ENCODE measurements at regions not wholly inside any gene's neighbourhood (a gene's known extent, or its start where the extent isn't known, plus 50 kb on each side); places are given as distances from the start of the nearest gene placed in this dataset.

DNA sequence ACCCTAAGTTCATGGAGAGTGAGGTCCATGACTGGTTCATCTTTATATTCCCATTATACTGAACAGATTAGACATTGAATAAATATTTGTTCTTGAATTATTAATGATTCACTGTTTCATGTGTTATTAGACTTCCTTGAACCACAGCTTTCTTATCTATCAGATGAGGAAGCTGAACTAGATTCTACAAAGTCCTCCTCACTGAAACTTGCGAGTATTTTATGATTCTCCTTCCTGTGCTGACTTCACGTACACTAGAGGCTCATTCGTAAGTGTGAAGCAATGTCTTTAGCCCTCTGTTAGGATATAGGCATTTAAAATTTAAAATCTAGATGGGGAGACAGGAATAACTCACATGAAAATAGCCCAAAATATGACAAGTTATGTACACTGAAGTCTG lies 95.6 kb upstream of the IRF2BP2 start:
- H3K27me3 ChIP-seq (ENCODE audit: insufficient read depth, low read depth, low read length): no peaks in the 10 kb centered on the region
- H3F3A ChIP-seq (ENCODE audit: insufficient read depth, low read length, poor library complexity, severe bottlenecking): no peaks in the 10 kb centered on the region
- no peak overlapping the region for H3K27ac ChIP-seq (ENCODE audit: low read length)
- H3K4me3 ChIP-seq (ENCODE audit: low read length): no peak overlapping the region
- no peaks in the 10 kb centered on the region for H3K79me2 ChIP-seq (replicated peaks; ENCODE audit: insufficient read depth, low read length)
- H3K9me2 ChIP-seq (ENCODE audit: insufficient read depth, low read length): no peaks in the 10 kb centered on the region
- TF ChIP-seq SMC3 (conservative IDR thresholded peaks at IDR 0.05; ENCODE audit: poor library complexity) (no peak), TAF1 (IDR thresholded peaks at IDR 0.05; ENCODE audit: low read depth) (no peak)
- TF ChIP-seq, protein P1, sequence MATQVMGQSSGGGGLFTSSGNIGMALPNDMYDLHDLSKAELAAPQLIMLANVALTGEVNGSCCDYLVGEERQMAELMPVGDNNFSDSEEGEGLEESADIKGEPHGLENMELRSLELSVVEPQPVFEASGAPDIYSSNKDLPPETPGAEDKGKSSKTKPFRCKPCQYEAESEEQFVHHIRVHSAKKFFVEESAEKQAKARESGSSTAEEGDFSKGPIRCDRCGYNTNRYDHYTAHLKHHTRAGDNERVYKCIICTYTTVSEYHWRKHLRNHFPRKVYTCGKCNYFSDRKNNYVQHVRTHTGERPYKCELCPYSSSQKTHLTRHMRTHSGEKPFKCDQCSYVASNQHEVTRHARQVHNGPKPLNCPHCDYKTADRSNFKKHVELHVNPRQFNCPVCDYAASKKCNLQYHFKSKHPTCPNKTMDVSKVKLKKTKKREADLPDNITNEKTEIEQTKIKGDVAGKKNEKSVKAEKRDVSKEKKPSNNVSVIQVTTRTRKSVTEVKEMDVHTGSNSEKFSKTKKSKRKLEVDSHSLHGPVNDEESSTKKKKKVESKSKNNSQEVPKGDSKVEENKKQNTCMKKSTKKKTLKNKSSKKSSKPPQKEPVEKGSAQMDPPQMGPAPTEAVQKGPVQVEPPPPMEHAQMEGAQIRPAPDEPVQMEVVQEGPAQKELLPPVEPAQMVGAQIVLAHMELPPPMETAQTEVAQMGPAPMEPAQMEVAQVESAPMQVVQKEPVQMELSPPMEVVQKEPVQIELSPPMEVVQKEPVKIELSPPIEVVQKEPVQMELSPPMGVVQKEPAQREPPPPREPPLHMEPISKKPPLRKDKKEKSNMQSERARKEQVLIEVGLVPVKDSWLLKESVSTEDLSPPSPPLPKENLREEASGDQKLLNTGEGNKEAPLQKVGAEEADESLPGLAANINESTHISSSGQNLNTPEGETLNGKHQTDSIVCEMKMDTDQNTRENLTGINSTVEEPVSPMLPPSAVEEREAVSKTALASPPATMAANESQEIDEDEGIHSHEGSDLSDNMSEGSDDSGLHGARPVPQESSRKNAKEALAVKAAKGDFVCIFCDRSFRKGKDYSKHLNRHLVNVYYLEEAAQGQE (IDR thresholded peaks at IDR 0.05; ENCODE audit: borderline replicate concordance): no peak
- TF ChIP-seq, protein P2, sequence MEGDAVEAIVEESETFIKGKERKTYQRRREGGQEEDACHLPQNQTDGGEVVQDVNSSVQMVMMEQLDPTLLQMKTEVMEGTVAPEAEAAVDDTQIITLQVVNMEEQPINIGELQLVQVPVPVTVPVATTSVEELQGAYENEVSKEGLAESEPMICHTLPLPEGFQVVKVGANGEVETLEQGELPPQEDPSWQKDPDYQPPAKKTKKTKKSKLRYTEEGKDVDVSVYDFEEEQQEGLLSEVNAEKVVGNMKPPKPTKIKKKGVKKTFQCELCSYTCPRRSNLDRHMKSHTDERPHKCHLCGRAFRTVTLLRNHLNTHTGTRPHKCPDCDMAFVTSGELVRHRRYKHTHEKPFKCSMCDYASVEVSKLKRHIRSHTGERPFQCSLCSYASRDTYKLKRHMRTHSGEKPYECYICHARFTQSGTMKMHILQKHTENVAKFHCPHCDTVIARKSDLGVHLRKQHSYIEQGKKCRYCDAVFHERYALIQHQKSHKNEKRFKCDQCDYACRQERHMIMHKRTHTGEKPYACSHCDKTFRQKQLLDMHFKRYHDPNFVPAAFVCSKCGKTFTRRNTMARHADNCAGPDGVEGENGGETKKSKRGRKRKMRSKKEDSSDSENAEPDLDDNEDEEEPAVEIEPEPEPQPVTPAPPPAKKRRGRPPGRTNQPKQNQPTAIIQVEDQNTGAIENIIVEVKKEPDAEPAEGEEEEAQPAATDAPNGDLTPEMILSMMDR (IDR thresholded peaks at IDR 0.05; ENCODE audit: poor library complexity, severe bottlenecking): no peak
- no peaks in the 10 kb centered on the region for H4K20me1 ChIP-seq (ENCODE audit: insufficient read depth)
- no peaks in the 10 kb centered on the region for H3K9me3 ChIP-seq (ENCODE audit: low read length)
- H3K36me3 ChIP-seq (ENCODE audit: insufficient read depth, low read length): no peaks in the 10 kb centered on the region
- H3K9ac ChIP-seq (ENCODE audit: low read length): no peak overlapping the region
- no peak overlapping the region for H2AFZ ChIP-seq (ENCODE audit: low read depth, low read length)
- no peak overlapping the region for H3K4me2 ChIP-seq (ENCODE audit: low read length)

DNA sequence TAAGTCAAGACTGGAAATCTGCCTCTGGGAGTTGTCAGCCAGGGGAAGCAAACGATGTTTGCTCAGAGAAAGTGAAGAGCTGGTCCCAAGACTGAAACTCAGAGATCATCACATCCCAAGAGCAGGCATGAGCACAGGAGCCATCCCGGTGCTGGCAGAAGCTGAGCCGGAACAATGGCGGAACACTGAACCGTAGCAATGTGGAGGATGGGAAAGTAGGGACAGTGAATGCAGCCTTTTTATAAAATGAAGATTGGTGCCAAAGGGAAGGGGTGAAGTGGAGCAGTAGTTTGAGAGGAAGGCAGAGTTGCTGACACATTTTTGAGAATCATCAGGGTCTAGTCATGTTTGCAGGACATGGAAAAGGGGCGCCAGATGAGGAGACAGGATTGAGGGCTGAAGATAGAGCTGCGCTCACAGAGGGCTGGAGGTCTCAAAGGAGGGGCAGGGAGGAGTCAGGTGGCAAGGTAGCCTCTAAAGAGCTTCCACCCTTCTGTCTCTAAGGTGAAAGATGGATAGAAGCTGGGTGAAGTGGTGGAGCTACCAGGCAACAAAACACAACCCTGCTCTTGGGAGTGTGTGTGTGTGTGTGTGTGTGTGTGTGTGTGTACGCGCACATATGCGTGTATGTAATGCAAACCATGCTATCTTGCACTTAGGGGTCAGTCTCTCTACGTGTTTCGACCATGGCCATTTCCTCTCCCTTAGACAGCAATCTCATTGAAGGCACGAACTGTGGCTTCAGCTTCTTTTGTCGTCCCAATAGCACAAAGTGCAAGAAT lies 94.3 kb upstream of the IRF2BP2 start:
- Histone ChIP-seq H3K9ac (ENCODE audit: low read length) (no peak overlapping the region), H2AFZ (ENCODE audit: low read depth, low read length) (no peak overlapping the region), H3K36me3 (ENCODE audit: insufficient read depth, low read length) (no peaks in the 10 kb centered on the region), H3K27me3 (ENCODE audit: insufficient read depth, low read depth, low read length) (no peaks in the 10 kb centered on the region), H3K27ac (ENCODE audit: low read length) (no peak overlapping the region), H3K4me2 (ENCODE audit: low read length) (no peak overlapping the region), H3K4me3 (ENCODE audit: low read length) (no peak overlapping the region), H3K9me2 (ENCODE audit: insufficient read depth, low read length) (no peaks in the 10 kb centered on the region), H3K79me2 (replicated peaks; ENCODE audit: insufficient read depth, low read length) (no peaks in the 10 kb centered on the region), H3F3A (ENCODE audit: insufficient read depth, low read length, poor library complexity, severe bottlenecking) (no peaks in the 10 kb centered on the region), H3K9me3 (ENCODE audit: low read length) (no peaks in the 10 kb centered on the region), H4K20me1 (ENCODE audit: insufficient read depth) (no peaks in the 10 kb centered on the region)
- TF ChIP-seq SMC3 (conservative IDR thresholded peaks at IDR 0.05; ENCODE audit: poor library complexity): no peak
- TF ChIP-seq POLR2AphosphoS5 (IDR thresholded peaks at IDR 0.05): no peak

DNA sequence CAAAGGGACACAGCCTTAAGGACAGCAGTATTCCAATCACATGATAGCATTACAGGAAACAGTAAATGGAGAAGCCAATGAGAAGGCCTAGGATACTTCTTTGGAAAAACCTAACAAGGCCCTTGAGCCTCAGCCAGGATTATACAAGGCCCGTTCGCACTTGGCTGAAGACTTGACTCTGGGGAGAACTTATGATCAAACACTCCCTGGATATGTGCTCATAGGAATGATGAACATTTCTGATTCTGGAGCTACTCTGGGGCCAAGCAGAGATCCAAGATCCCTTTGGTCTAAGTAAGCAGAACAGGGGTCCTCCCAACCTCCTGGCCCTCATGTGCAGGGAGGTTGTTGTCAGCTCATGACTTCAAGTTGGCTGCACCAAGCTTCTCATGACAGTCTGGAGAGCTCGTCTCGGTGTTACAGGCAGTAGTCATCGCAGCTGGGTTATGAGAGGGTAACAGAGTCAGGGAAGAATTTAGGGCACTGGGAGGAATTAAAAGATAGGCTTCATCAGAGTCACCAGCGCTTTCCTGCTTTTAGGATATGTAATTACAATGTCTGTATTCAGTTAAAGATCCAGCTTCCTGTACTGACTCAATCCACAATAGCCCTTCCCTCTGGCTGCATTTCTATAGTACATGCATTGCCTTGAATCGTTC lies 92.5 kb upstream of the IRF2BP2 start:
- Histone ChIP-seq H3K4me3 (ENCODE audit: low read length) (no peak overlapping the region), H3K9ac (ENCODE audit: low read length) (no peak overlapping the region)

More for the DNA sequence above, 92.5 kb upstream of the IRF2BP2 start:
- no peak overlapping the region for H2AFZ ChIP-seq (ENCODE audit: low read depth, low read length)
- no peaks in the 10 kb centered on the region for H4K20me1 ChIP-seq (ENCODE audit: insufficient read depth)
- H3K4me2 ChIP-seq (ENCODE audit: low read length): no peak overlapping the region
- no peaks in the 10 kb centered on the region for H3K36me3 ChIP-seq (ENCODE audit: insufficient read depth, low read length)
- no peaks in the 10 kb centered on the region for H3K79me2 ChIP-seq (replicated peaks; ENCODE audit: insufficient read depth, low read length)
- TF ChIP-seq SMC3 (conservative IDR thresholded peaks at IDR 0.05; ENCODE audit: poor library complexity): no peak
- TF ChIP-seq MXI1 (conservative IDR thresholded peaks at IDR 0.05; ENCODE audit: poor library complexity, severe bottlenecking): no peak
- no peaks in the 10 kb centered on the region for H3K27me3 ChIP-seq (ENCODE audit: insufficient read depth, low read depth, low read length)
- H3F3A ChIP-seq (ENCODE audit: insufficient read depth, low read length, poor library complexity, severe bottlenecking): no peaks in the 10 kb centered on the region
- H3K9me3 ChIP-seq (ENCODE audit: low read length): no peaks in the 10 kb centered on the region
- H3K27ac ChIP-seq (ENCODE audit: low read length): no peak overlapping the region
- H3K9me2 ChIP-seq (ENCODE audit: insufficient read depth, low read length): no peaks in the 10 kb centered on the region

Data from neural cell (in vitro differentiated cells).